ENCODE measurements at regions not wholly inside any gene's neighbourhood (a gene's known extent, or its start where the extent isn't known, plus 50 kb on each side); places are given as distances from the start of the nearest gene placed in this dataset.

- Histone ChIP-seq H3K4me3 (no peak overlapping the region), H3K36me3 (ENCODE audit: insufficient read depth) (no peaks in the 10 kb centered on the region), H3F3A (replicated peaks; ENCODE audit: low read depth) (no peaks in the 10 kb centered on the region), H2AFZ (no peak overlapping the region), H3K27me3 (ENCODE audit: insufficient read depth) (no peaks in the 10 kb centered on the region), H4K20me1 (replicated peaks; ENCODE audit: insufficient read depth) (no peaks in the 10 kb centered on the region), H3K4me1 (ENCODE audit: insufficient read depth) (no peaks in the 10 kb centered on the region), H3K27ac (ENCODE audit: low read depth) (no peak overlapping the region), H3K4me2 (no peak overlapping the region), H3K79me2 (replicated peaks; ENCODE audit: insufficient read depth) (no peaks in the 10 kb centered on the region), H3K9me2 (ENCODE audit: insufficient read depth) (no peaks in the 10 kb centered on the region)
- H3K9me3 Mint-ChIP-seq, result no peaks in the 10 kb centered on the region
- no peaks in the 10 kb centered on the region for H3K27me3 Mint-ChIP-seq (ENCODE audit: insufficient read depth, low read depth, poor library complexity)
- H3K27ac Mint-ChIP-seq, result no peak overlapping the region
- H3K4me3 Mint-ChIP-seq, result no peak overlapping the region
- H3K36me3 Mint-ChIP-seq (ENCODE audit: low read depth), result no peaks in the 10 kb centered on the region
- no peak for ATAC-seq
- DNase-seq (ENCODE audit: low spot score), result no peak
- TF ChIP-seq POLR2AphosphoS5 (IDR thresholded peaks at IDR 0.05; ENCODE audit: low read depth), result no peak
- no peak for TF ChIP-seq EZH2 (IDR thresholded peaks at IDR 0.05; ENCODE audit: low read depth, unreplicated experiment)
- no peak for TF ChIP-seq ZNF331 (CRISPR knock-in tag; IDR thresholded peaks at IDR 0.05; ENCODE audit: low read depth)
- no peak for TF ChIP-seq NANOG (IDR thresholded peaks at IDR 0.05; ENCODE audit: borderline replicate concordance)
- TF ChIP-seq JUNB (IDR thresholded peaks at IDR 0.05; ENCODE audit: unreplicated experiment), result no peak
- TF ChIP-seq CTCF (conservative IDR thresholded peaks at IDR 0.05; ENCODE audit: low read depth in 2 of 2), result no peak
- no peak for TF ChIP-seq ZNF462 (CRISPR knock-in tag; IDR thresholded peaks at IDR 0.05)
- H3K4me1 Mint-ChIP-seq, result no peaks in the 10 kb centered on the region; the same call in 2 of the 3 replicates
Observed at GRCh38 chr7:125568799-125569198, 639.2 kb upstream of the POT1 start.

All from GM23338 (cell line).